ENCODE measurements at regions not wholly inside any gene's neighbourhood (a gene's known extent, or its start where the extent isn't known, plus 50 kb on each side); places are given as distances from the start of the nearest gene placed in this dataset.
"Not testable (repeated sequence)": the region's sequence is repeated elsewhere in the genome, so short reads cannot be mapped to it uniquely, and the experiment has no call there.

GRCh38 chr5:61215996-61216395 lies 53.7 kb upstream of the SMIM15 start:
- DNase-seq, result peak; percentile 42

- no peak for DNase-seq
These were observed 54.5 kb upstream of the SMIM15 start for GRCh38 chr5:61216741-61217140.

- no peak for DNase-seq
These were observed 54.9 kb upstream of the SMIM15 start for GRCh38 chr5:61217214-61217613.

- DNase-seq, result no peak
These were observed 66.0 kb upstream of the SMIM15 start for GRCh38 chr5:61228229-61228628.

- DNase-seq, result no peak
These were observed 66.5 kb upstream of the SMIM15 start for GRCh38 chr5:61228691-61229280.

- no peak for DNase-seq
These were observed 67.1 kb upstream of the SMIM15 start for GRCh38 chr5:61229416-61229815.

- DNase-seq, result no peak
These were observed 68.2 kb upstream of the SMIM15 start for GRCh38 chr5:61230492-61230891.

- no peak for DNase-seq
These were observed 69.5 kb upstream of the SMIM15 start for GRCh38 chr5:61231813-61232212.

- DNase-seq, result no peak
These were observed 70.3 kb upstream of the SMIM15 start for GRCh38 chr5:61232490-61233050.

- no peak for DNase-seq
These were observed 71.8 kb upstream of the SMIM15 start for GRCh38 chr5:61234019-61234418.

- DNase-seq, result not testable (repeated sequence)
These were observed 74.4 kb upstream of the SMIM15 start for GRCh38 chr5:61236715-61237114.

GRCh38 chr5:61245486-61245885 lies 83.2 kb upstream of the SMIM15 start:
- peak; percentile 45 for DNase-seq

- peak; percentile 12 for DNase-seq
These were observed 83.7 kb upstream of the SMIM15 start for GRCh38 chr5:61245936-61246335.

GRCh38 chr5:61246768-61247307 lies 84.6 kb upstream of the SMIM15 start:
- DNase-seq, result no peak

- no peak for DNase-seq
These were observed 80.0 kb upstream of the ZSWIM6 start for GRCh38 chr5:61251874-61252642.

GRCh38 chr5:61252643-61252925 lies 79.5 kb upstream of the ZSWIM6 start:
- DNase-seq, result no peak

GRCh38 chr5:61253547-61253946 lies 78.5 kb upstream of the ZSWIM6 start:
- DNase-seq, result no peak

- no peak for DNase-seq
These were observed 77.0 kb upstream of the ZSWIM6 start for GRCh38 chr5:61254969-61255555.

- no peak for DNase-seq
These were observed 75.6 kb upstream of the ZSWIM6 start for GRCh38 chr5:61256474-61256873.

GRCh38 chr5:61257421-61257820 lies 74.6 kb upstream of the ZSWIM6 start:
- DNase-seq, result no peak

GRCh38 chr5:61261136-61261535 lies 70.9 kb upstream of the ZSWIM6 start:
- DNase-seq, result no peak

GRCh38 chr5:61262080-61262479 lies 70.0 kb upstream of the ZSWIM6 start:
- DNase-seq, result no peak

GRCh38 chr5:61263072-61263471 lies 69.0 kb upstream of the ZSWIM6 start:
- no peak for DNase-seq
